HG03378 (cell line): ENCODE measurements at regions not wholly inside any gene's neighbourhood (a gene's known extent, or its start where the extent isn't known, plus 50 kb on each side); places are given as distances from the start of the nearest gene placed in this dataset.

Source experiments
- ATAC-seq: cut with Tn5 transposase; IDR thresholded peaks from one replicate; pipeline ENCODE4 v1.9.1; 2021; ENCODE audit warnings: mild to moderate bottlenecking, moderate library complexity; ENCODE audit not compliant: unreplicated experiment

DNA sequence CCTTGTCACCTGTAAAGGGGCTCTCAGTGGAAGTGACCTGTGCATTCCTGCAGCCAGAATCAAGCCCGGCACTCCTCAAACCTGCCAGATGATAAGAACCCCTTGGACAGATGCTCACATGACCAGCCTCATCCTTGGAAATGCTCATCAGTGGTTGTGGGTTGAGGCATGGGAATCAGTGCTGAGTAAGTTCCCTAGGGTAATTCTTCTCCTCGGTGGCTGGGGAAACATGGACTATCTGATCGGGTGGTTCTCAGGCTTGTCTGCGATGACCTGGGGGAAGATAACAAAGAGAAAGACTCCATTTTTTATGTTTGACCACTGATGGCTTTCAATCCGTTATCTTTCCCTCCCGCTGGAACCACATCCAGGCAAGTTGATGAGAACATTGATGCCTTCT lies 84.0 kb downstream of the SPP2 start:
- no peak for ATAC-seq

DNA sequence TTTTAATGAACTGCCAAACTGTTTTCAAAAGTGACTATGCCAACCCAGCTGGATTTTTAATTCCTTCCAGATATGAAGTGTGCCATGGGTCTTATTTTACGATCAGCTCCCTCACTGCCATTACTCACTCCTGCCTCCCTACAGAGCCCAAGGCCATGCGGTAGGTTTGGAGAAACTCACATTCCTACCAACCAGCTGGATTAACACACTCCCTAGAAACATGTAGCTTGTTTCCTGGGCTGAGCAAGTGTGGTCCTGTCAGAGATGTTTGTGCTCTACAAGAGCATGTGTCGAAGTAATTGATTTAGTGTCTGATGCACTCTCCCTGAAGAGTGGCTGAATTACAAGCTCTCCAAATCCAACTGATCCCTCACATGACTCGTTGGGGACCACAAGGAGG lies 82.5 kb downstream of the SPP2 start:
- no peak for ATAC-seq

- no peak for ATAC-seq
These were observed 80.3 kb downstream of the SPP2 start for GRCh38 chr2:234130777-234131181.

DNA sequence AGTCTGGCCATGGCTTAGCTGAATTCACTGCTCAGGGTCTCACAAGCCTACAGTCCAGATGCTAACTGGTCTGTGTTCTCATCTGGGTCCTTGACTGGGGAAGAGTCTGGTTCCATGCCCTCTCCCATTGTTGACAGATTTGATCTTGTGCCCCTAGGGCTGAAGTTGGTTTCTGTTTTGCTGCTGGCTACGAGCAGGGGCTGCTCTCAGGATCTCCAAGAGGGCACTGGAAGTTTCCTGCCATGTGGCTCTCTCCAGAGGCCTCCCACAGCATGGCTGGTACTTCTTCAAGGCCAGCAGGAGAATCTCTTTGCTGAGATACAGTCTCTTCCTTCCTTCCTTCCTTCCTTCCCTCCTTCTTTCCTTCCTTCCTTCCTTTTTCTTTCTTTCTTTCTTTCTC lies 78.1 kb downstream of the SPP2 start:
- ATAC-seq = no peak
